Activated gamma-delta T cell treated with anti-CD3 and anti-CD28 coated beads, Interleukin-2, amount 50 U/mL, for 16 hours (primary cell): ENCODE measurements at regions not wholly inside any gene's neighbourhood (a gene's known extent, or its start where the extent isn't known, plus 50 kb on each side); places are given as distances from the start of the nearest gene placed in this dataset.

Experiments used
- DNase-seq: peaks from one replicate; pipeline ENCODE4 v3.0.0-alpha.2; 2020; ENCODE audit warnings: low read depth

GRCh38 chr3:30122359-30122758 is 484.0 kb upstream of the TGFBR2 start:
- DNase-seq = no peak

- DNase-seq = no peak
Measured at GRCh38 chr3:30123224-30123623, 483.2 kb upstream of the TGFBR2 start.

- no peak for DNase-seq
Measured at GRCh38 chr3:30123755-30124154, 482.6 kb upstream of the TGFBR2 start.

GRCh38 chr3:30124435-30125370 is 481.7 kb upstream of the TGFBR2 start:
- no peak for DNase-seq

GRCh38 chr3:30129765-30130164 is 476.6 kb upstream of the TGFBR2 start:
- DNase-seq = no peak

- no peak for DNase-seq
Measured at GRCh38 chr3:30130391-30130790, 476.0 kb upstream of the TGFBR2 start.

- DNase-seq = no peak
Measured at GRCh38 chr3:30131191-30131590, 475.2 kb upstream of the TGFBR2 start.

GRCh38 chr3:30135190-30135589 is 471.2 kb upstream of the TGFBR2 start:
- DNase-seq = no peak

- DNase-seq = no peak
Measured at GRCh38 chr3:30139283-30139682, 467.1 kb upstream of the TGFBR2 start.

- no peak for DNase-seq
Measured at GRCh38 chr3:30140356-30141075, 465.9 kb upstream of the TGFBR2 start.

GRCh38 chr3:30141178-30141581 is 465.2 kb upstream of the TGFBR2 start:
- no peak for DNase-seq

GRCh38 chr3:30141927-30142326 is 464.5 kb upstream of the TGFBR2 start:
- DNase-seq = no peak

GRCh38 chr3:30142946-30143345 is 463.5 kb upstream of the TGFBR2 start:
- no peak for DNase-seq

GRCh38 chr3:30145281-30145680 is 461.1 kb upstream of the TGFBR2 start:
- no peak for DNase-seq

- no peak for DNase-seq
Measured at GRCh38 chr3:30146978-30147377, 459.4 kb upstream of the TGFBR2 start.

- DNase-seq = no peak
Measured at GRCh38 chr3:30154853-30155252, 451.5 kb upstream of the TGFBR2 start.

- DNase-seq = no peak
Measured at GRCh38 chr3:30155755-30156154, 450.6 kb upstream of the TGFBR2 start.

GRCh38 chr3:30156586-30157498 is 449.6 kb upstream of the TGFBR2 start:
- DNase-seq = no peak

- DNase-seq = no peak
Measured at GRCh38 chr3:30161375-30161774, 445.0 kb upstream of the TGFBR2 start.

GRCh38 chr3:30162579-30162978 is 443.8 kb upstream of the TGFBR2 start:
- no peak for DNase-seq

GRCh38 chr3:30166535-30166934 is 439.9 kb upstream of the TGFBR2 start:
- no peak for DNase-seq

- DNase-seq = no peak
Measured at GRCh38 chr3:30167541-30168011, 438.8 kb upstream of the TGFBR2 start.
